Psoas muscle (tissue), 7 donors: ENCODE measurements at regions not wholly inside any gene's neighbourhood (a gene's known extent, or its start where the extent isn't known, plus 50 kb on each side); places are given as distances from the start of the nearest gene placed in this dataset.

Source experiments
- ATAC-seq, 4 donors: fragments of 200-7000 bp; cut with Tn5 transposase; one replicate each; pipeline ENCODE4 v1.9.1; 2020; ENCODE audit warnings: moderate library complexity in 3 of 4, mild to moderate bottlenecking in 2 of 4
- DNase-seq, 2 donors: peaks; one replicate each; pipeline ENCODE4 v3.0.0-alpha.2; 2020
- H3K27ac ChIP-seq: fragments of 200-600 bp; one replicate; pipeline ENCODE4 v1.8.0; 2022
- H3K27me3 ChIP-seq, 3 donors: fragments of 200-600 bp in 1 of 3; one replicate each; pipeline versions ENCODE4 v1.6.1 to v1.8.0; 2013 to 2022; ENCODE audit warnings: low read length in 2 of 3, mild to moderate bottlenecking in 2 of 3, moderate library complexity in 1 of 3; ENCODE audit not compliant: insufficient read depth in 3 of 3
- H3K36me3 ChIP-seq, 2 donors: fragments of 200-600 bp in 1 of 2; one replicate each; pipeline versions ENCODE4 v1.6.1 to v1.8.0; 2013 to 2022; ENCODE audit warnings: low read depth in 1 of 2, mild to moderate bottlenecking in 1 of 2, moderate library complexity in 1 of 2; ENCODE audit not compliant: insufficient read depth in 1 of 2
- H3K4me1 ChIP-seq: fragments of 200-600 bp; one replicate; pipeline ENCODE4 v1.8.0; 2022
- H3K4me3 ChIP-seq: fragments of 200-600 bp; one replicate; pipeline ENCODE4 v1.8.0; 2022; ENCODE audit warnings: mild to moderate bottlenecking
- H3K9me3 ChIP-seq: fragments of 200-600 bp; one replicate; pipeline ENCODE4 v1.8.0; 2022
- WGBS, 3 donors: extraction: QIAGEN DNeasy Blood & Tissue Kit; methylation state at CpG; one replicate each; pipeline versions ENCODE4 v1.1.6 to v1.1.7; 2013; 5-methylcytosine and 5-hydroxymethylcytosine counted together
- intact Hi-C, 2 donors: fragments of 100-400 bp; cut with DNase I; formaldehyde crosslinking; loops; one replicate each; pipeline versions ENCODE4 v1.11.0 to v1.14.2; 2022
- TF ChIP-seq, protein P1 (sequence below): fragments of 200-600 bp; IDR thresholded peaks from one replicate; pipeline ENCODE4 v1.8.0; 2022; ENCODE audit warnings: antibody characterized with exemption
- donor health status: healthy with polysubstance abuse.
- donor health status: DM: no; HTN: no; CAD: no; lungs with moderate emphysema.
- donor health status: Bipolar disorder and iron deficiency.
- donor health status: healthy.
- donor health status: DM: yes; HTN: yes; CAD: no.
- donor health status: DM: no; HTN: no; CAD: no.
- donor health status: DM: yes; HTN: yes; CAD: no.

DNA sequence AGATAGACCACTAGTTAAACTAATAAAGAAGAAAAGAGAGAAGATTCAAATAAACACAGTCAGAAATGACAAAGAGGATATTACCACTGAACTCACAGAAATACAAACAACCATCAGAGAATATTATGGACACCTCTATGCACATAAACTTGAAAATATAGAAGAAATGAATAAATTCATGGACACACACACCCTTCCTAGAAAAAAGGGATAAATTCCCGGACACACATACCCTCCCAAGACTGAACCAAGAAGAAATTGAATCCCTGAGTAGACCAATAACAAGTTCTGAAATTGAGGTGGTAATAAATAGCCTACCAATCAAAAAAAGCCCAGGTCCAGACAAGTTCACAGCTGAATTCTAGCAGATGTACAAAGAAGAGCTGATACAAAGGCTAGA lies 187.9 kb downstream of the SEC23A start:
- Histone ChIP-seq H3K4me3 (no peak overlapping the region), H3K9me3 (no peaks in the 10 kb centered on the region), H3K27me3 (no peaks in the 10 kb centered on the region), H3K4me1 (no peaks in the 10 kb centered on the region), H3K36me3 (no peaks in the 10 kb centered on the region), H3K27ac (no peak overlapping the region)
- DNase-seq (no peak), ATAC-seq (no peak)
- intact Hi-C loops = no loop called here
- TF ChIP-seq, protein P1, sequence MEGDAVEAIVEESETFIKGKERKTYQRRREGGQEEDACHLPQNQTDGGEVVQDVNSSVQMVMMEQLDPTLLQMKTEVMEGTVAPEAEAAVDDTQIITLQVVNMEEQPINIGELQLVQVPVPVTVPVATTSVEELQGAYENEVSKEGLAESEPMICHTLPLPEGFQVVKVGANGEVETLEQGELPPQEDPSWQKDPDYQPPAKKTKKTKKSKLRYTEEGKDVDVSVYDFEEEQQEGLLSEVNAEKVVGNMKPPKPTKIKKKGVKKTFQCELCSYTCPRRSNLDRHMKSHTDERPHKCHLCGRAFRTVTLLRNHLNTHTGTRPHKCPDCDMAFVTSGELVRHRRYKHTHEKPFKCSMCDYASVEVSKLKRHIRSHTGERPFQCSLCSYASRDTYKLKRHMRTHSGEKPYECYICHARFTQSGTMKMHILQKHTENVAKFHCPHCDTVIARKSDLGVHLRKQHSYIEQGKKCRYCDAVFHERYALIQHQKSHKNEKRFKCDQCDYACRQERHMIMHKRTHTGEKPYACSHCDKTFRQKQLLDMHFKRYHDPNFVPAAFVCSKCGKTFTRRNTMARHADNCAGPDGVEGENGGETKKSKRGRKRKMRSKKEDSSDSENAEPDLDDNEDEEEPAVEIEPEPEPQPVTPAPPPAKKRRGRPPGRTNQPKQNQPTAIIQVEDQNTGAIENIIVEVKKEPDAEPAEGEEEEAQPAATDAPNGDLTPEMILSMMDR = no peak
- WGBS, 3 donors = 72 to 81% (median 73%) methylated on average over 1 of the region's 1 CpG

DNA sequence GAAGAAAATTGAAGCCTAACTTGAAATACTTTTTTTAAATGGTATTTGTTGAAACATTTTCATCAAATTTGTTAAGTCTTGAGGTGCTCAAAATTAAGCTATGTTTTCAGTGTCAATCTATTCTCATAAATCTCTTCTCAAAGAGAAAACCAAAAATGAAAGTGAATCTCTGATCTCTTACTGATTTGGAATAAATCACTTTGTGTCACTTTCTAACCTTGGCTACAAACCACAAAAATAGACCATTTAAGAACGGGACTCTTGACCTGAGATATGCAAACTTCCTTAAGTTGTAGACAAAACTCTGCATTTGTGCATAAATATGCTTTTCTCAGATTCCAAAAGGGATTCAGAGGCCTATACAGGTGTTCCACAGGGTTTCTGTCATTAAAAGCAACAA lies 192.9 kb downstream of the SEC23A start:
- intact Hi-C loops = no loop called here
- no peak overlapping the region for H3K4me3 ChIP-seq
- H3K4me1 ChIP-seq = no peaks in the 10 kb centered on the region
- ATAC-seq = no peak
- no peaks in the 10 kb centered on the region for H3K27me3 ChIP-seq
- WGBS, 3 donors = 39 to 48% (median 47%) methylated on average over 1 of the region's 1 CpG
- no peaks in the 10 kb centered on the region for H3K9me3 ChIP-seq
- no peak for DNase-seq
- no peaks in the 10 kb centered on the region for H3K36me3 ChIP-seq
- TF ChIP-seq, protein P1 = no peak
- H3K27ac ChIP-seq = no peak overlapping the region

DNA sequence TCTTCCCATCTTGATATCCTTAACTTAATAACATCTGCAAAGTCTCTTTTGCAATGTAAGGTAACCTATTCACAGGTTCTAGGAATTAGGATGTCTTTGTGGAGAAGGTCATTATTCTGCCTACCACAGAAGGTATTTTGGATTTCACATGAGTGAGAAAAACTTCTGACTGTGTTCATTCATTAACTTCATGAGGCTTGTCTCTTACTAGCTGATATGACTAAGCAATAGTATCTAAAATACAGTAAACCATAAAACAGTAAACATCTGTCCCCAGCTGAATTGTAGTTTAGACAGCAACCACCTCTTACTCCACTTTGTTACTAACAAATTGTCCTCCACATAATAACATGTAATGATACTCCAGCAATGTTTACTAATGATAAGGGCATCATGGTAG lies 198.1 kb downstream of the SEC23A start:
- ATAC-seq (no peak), DNase-seq (no peak)
- H3K9me3 ChIP-seq = no peaks in the 10 kb centered on the region
- no peaks in the 10 kb centered on the region for H3K27me3 ChIP-seq
- intact Hi-C loops = no loop called here
- TF ChIP-seq, protein P1 = no peak
- no peak overlapping the region for H3K27ac ChIP-seq
- H3K4me1 ChIP-seq = no peaks in the 10 kb centered on the region
- no peaks in the 10 kb centered on the region for H3K36me3 ChIP-seq
- H3K4me3 ChIP-seq = no peak overlapping the region

- Histone ChIP-seq H3K27ac (no peak overlapping the region), H3K36me3 (no peaks in the 10 kb centered on the region), H3K9me3 (no peaks in the 10 kb centered on the region), H3K4me1 (no peaks in the 10 kb centered on the region), H3K4me3 (no peak overlapping the region), H3K27me3 (no peaks in the 10 kb centered on the region)
- ATAC-seq = no peak
- 90 to 95% (median 90%) methylated on average over 4 of the region's 4 CpGs for WGBS, 3 donors
- DNase-seq = no peak
- intact Hi-C loops = no loop called here
- TF ChIP-seq, protein P1 = no peak
Measured at GRCh38 chr14:38901791-38902190, 201.2 kb downstream of the SEC23A start.

GRCh38 chr14:38900887-38901286 lies 202.1 kb downstream of the SEC23A start:
- Histone ChIP-seq H3K4me1 (no peaks in the 10 kb centered on the region), H3K9me3 (no peaks in the 10 kb centered on the region), H3K36me3 (no peaks in the 10 kb centered on the region), H3K27me3 (no peaks in the 10 kb centered on the region), H3K4me3 (no peak overlapping the region), H3K27ac (no peak overlapping the region)
- DNase-seq = no peak
- WGBS, 3 donors = 62 to 72% (median 62%) methylated on average over 1 of the region's 1 CpG
- intact Hi-C loops = no loop called here
- no peak for ATAC-seq
- TF ChIP-seq, protein P1 = no peak
